SIG-M5 treated with dmso at 0.1 percent for 504 hours (cell line): ENCODE measurements at regions not wholly inside any gene's neighbourhood (a gene's known extent, or its start where the extent isn't known, plus 50 kb on each side); places are given as distances from the start of the nearest gene placed in this dataset.
A peak's percentile ranks its signal among the peaks of the same experiment; 100 is the strongest.

Source experiments
- DNase-seq: peaks from one replicate; lab custom pipeline; 2025; ENCODE audit not compliant: unreplicated experiment; lab: John Stamatoyannopoulos, UW

DNA sequence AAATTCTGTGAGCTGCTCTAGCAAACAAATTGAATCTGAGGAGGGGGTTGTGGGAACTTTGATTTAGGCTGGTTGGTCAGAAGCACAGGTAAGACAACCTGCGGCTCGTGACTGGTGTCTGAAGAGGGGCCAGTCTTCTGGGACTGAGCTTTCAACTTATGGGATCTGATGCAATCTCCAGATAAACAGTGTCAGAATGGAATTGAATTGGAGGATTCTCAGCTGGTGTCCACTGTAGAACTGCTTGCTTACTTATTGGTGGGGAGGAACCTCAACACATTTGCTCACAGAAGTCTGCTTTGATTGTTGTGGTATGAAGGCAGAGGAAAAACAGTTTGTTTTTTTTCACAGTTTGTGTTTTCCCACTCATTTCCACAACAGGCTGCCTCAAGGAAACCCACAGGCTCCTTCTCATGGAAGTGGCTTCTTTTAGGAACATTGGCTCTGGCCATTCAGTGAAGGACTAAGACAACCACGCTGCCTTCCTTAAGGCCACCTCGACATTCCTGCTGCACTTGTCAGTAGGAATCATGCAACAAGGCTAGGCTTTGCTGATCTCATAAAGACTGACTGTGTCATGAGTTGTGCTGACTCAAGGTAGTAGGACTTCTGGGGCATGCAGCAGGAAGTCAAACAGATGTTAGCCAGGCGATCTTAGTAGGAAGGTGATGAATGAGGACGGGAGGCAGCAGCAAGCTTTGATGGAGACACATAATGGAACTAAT is 104.7 kb downstream of the TSN start:
- peak; percentile 6 for DNase-seq

DNA sequence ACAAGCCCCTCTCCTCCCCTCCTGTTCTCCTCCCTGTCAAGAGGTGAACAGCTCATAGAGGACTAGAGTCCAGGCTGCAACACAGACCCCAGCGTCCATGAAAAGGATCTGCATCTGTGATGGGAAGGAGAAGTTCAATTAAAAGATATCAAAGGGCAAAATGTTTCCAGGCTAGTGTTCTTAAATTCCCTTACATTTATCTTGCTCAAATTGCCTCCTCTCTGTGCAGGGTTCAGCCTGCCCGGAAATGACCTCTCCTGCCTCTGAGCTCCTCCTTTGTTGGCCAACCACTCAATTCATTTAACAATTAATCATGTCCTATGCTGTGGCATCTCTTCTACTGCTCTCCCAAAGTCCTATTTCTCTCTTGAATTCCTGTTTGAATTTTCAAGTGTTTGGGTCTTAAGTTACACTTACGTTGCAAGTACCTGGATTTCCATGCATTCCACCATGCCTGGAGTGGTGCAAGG is 105.3 kb downstream of the TSN start:
- no peak for DNase-seq

DNA sequence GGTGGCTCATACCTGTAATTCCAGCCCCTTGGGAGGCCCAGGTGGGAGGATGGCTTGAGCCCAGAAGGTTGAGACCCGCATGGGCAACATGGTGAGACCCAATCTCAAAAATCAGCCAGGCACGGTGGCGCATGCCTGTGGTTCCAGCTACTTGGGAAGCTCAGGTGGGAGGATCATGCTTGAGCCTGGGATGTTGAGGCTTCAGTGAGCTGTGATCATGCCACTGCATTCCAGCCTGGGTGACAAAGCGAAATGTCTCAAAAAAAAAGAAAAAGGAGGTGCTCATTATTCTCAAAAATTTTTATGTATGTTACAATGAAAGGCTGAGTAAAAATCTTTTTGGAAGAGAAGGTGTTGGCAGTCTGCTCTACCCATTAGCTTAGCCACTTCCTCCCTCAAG is 106.8 kb downstream of the TSN start:
- no peak for DNase-seq

DNA sequence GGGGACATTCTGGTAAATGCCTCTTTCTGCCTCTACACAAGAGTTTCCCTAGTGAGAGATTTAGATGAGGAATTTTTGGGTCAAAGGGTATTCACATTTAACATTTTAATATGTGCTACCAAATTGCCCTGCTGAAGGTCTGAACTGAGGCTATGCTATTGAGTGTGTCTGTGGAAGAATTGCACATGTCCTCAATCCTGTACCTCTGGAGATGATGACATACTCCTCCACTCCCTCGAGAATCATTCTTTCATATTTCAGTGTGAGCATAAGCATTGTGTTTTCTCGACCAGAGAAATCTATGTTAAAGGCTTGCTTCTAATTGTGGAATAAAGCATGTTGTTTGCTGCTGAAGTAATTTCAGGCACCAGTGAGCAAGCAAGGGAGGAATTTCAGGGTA is 110.5 kb downstream of the TSN start:
- no peak for DNase-seq

DNA sequence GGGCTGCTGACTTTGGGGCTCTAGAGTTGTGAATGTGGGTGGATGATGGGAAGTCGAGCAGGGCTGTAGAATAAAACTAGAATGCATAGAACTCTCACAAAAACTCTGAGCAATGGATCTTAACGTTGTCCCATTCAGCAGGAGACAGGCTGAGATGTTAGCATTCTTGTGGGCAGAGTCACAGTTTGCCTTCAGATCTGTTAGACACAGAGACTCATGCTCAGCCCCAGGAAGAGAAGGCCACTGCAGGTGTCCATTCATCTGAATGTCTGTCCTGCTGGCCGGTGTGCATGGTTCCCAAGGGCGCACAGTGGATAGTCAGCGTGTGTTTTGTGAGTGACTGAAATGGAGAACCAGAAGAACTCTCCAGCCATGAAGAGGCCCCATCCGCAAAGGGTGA is 111.3 kb downstream of the TSN start:
- DNase-seq, result no peak

DNA sequence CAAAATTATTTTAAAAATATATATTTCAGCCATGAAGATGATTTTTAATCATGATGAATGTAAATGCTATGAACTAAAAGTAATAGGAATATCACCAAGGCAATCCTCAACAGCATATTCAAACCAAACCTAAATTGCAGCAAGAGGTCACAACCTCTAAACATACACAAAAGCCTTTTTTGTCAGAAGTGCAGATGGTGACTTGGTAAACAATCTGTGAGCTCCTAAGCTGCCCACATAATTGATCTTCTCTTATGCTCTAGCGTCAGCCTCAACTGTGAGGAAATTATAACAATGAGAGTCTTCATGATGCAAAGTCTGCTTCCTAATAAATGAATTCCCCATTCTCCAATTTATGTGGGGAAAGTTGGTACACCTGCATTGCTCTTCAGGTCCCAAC is 113.2 kb downstream of the TSN start:
- DNase-seq, result no peak

DNA sequence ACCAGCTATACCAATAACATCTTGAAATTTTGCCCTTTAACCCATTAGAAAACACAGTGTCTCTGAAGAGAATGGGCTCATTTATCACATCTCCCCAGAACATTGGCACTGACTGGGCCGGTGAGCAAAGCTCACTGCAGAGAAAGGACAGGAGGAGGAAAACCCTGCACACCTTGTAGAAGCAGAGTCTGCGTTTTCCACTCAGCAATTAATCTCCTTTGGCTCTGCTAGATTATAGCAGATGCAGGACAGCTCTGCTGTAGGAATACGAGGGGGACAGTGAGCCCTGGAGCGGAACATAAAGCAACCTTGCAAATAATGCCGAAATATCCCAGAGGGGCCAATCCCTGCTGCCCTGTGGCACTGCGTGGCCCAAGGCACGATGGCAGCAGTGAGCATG is 113.9 kb downstream of the TSN start:
- DNase-seq, result no peak

DNA sequence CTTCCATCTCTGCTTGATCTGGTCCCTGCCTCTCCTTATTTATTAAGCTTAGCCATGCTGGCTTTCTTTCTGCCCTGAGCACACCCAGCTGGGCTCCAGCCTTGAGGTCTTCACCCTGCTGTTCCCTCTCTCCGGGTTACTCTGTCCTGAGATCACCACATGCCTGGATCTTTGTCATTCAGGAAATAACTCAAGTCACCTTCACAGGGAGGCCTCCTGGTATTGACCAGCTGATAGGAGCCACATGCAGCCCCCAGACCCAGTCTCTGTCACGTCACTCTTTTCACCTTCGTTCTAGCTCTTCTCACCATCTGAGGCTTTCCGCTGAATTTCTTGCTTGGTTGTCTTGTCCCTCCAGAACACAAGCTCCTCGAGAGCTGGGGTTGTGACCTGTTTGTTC is 114.4 kb downstream of the TSN start:
- no peak for DNase-seq

DNA sequence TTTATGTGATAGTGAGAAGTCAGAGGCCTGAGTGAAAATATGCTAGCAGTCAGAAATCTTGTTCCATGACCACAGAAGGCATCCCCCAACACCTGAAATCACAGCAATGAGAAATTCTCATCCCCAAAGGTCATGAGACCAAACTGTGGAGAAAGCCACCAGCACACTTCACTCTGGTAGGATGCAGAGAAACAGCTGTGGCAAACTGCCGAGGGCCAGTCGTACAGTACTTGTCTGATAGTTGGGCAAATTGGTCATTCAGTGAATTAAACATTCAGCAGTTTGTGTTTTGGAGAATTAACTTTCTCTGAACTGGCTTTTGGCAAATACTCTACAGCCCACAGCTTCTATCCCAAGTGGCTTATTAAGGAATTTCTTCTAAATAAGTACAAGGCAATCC is 117.2 kb downstream of the TSN start:
- no peak for DNase-seq

DNA sequence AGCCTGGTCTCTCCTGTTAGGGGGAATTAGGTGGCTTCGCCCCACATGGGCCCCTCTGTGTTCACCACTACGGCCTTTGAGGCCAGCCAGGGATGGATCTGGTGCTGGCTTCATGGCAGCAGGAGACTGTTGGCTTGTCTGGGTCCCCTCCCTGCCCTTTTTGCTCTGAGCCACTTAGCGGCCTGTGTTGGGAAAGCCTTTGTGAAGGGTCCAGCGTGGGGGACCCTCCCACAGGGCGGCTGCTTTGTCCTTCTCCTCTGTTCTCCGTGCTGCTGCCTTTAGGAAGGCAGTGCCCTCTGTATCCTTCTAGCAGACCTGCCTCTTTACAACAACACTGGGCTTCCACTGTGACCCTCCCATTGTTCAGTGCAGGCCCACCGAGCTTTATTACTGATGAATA is 118.4 kb downstream of the TSN start:
- DNase-seq, result no peak

DNA sequence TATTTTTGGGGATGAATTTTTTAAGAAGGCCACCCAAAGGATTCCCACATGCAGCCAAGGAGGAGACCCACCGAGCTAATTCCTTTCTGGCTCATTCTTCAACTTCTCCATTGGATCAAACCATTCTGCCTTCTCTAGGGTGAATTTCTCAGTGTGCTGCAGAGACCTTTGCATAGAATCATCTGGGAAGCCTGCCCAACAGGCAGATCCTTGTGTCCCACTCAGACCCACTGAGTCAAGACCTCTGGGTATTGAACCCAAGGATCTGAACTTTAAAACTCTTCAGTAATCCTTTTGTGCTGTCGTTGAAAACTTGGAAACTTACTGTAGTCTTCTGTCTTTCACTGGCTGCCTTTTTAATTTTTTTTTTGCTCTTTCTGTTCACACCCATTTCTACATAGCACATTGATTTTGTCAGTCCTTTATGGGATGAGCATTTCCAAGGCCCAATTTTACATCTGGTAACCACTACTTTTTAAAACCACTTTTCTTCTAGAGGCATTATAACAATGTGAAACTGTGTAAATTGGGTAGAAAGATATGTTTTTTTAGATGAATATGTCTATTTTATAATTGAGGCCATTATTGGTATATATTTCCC is 120.2 kb downstream of the TSN start:
- DNase-seq, result no peak

DNA sequence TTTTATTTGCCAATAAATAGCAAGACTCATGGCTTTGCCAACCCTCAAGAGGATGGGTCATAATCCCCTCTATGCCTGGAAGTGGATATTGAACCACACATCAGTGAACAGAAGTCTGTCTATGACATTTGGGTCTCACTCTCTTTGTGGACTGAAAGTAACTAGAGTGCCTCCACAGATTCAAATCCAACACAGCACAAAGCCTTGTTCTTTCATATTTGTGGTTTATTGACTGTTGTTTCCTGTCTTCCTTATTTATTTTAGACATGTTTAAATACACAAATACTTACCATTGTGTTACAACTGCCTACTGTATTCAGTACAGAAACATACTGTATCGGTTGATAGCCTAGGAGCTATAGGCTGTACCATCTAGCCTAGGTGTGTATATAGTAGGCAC is 121.9 kb downstream of the TSN start:
- no peak for DNase-seq

DNA sequence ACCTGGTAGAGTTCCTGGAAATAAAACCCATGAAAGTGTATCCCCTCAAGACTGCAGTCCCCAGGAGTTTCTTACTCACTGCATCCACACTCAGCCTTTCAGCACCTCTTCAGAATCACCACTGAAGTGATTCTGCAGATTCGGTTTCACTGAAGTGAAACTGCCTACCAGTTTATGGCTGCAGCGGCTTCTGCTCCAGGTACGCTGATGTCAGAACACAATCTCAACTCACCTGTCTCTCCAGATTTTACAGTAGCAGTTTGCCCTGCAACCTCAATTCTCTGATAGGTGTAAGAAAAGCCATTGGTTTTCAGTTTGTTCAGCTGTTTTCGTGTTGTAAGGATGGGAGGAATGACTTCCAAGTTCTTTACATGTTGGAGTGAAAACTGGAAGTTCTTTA is 124.8 kb downstream of the TSN start:
- DNase-seq, result no peak

DNA sequence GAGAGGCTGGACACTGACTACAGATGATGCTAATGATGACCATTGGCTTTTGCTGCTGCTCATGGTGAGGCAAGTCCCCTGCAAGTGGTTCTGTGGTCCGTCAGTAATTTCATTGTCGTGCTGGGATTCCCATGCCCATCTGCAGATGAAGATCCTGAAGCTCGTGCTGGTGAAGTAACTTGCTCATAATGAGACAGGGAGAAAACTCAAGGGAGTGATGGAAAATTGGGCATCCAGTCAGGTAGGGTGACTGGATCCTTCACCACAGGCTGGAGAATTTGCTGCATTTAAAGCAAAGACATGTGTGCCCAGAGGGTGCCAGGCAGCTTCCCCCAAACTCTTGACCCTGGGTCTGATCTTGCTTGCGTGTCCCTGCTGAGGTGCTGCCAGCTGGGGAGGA is 125.6 kb downstream of the TSN start:
- DNase-seq, result no peak

DNA sequence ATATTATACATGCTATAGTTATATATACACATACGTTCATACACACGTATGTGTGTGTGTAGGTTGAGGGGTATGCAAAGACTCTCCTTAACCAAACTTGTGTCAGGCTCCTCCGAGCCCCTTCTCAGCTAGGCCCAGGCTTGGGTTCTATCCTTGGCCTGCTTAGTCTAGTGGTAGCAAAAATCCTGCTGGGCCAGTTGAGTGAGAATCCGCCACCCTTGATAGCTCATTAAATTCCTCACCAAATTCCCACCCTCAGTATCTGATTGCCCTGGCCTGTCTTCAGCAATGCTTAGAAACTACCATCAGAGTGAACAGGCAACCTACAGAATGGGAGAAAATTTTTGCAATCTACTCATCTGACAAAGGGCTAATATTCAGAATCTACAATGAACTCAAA is 126.5 kb downstream of the TSN start:
- DNase-seq, result no peak

DNA sequence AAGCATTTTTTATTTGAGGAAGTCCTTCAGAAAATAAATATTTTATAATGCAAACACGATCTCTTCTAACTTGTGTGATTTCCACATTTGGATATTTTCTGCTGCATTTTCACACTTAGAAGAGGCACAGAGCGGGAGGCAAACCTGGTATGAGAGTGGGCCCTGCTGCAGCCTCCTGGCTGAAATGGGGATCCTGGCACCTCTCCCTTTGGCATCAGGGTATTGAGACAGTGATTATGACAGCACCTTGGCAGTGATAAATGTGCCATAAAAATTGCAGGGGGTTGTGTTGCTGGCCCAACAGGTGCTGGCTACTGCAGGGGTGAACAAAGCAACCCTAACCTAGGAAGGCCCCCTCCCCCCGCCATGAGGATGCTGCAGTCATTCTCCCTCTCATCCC is 128.6 kb downstream of the TSN start:
- DNase-seq, result no peak

DNA sequence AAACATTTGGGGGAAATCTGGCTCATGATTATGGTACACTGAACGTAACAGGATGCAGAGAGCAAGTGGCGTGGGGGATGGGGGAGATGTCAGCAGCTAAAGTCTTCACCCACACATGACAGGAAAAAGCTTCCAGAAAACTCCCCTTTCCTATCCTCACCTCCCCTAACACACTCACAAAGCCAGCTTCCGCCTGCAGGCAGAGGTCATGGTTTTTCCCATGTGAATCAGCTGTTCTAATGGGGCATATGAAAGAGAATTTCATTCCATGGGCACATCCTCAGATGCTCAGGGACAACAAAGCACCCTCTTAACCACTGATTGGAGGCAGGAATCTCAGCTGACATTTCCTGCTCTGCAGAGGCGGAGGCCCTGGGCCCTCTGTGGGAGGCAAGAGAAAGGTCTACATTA is 129.1 kb downstream of the TSN start:
- no peak for DNase-seq

DNA sequence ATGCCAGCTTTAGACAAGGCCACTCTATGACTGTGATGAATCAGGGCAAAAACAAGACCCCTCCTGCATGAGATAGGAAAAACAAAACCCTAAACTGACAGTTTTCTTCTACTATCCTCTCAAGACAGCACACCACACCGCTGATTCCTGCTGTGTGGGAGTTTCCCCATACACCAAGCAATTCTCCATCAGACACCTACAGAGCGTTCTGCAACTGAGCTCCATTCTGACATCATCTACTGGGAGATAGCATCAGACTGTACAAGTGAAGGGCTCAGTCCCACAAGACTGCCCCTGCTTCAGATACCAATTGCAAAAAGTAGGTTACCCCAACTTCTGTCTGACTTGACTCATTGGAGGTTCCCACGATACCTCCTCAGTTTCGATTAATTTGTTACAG is 130.6 kb downstream of the TSN start:
- no peak for DNase-seq

DNA sequence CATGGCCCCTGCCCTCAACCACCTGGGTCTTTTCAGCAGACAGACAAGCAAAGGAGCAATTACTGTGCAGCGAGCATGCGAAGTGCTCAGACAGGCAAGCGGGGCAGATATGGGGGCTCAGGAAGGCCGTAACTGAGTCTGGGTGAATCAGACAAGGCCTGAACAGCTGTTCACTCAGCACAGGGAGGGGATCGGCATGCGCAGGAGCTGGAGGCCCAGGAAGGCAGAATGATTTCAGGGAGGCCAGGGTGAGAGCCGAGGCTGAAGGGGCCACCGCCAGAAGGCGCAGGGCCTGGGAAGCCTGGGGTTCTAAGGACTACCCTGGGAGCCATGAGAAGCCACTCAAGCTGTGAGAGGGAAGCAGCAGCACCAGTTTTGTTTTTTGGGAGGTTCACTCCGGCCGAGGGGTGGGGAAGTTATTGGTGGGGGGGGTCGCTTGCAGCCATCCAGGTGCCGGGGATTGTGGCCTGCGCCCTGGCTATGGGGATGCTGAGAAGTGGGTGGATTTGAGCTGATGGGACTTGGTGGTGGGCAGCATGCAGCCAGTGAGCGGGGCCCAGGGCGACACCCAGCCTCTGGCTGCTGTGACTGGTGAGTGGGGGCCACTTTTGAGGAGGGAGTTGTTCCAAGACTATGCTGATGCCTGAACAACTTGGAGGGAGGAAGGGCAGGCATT is 132.2 kb downstream of the TSN start:
- DNase-seq, result no peak

DNA sequence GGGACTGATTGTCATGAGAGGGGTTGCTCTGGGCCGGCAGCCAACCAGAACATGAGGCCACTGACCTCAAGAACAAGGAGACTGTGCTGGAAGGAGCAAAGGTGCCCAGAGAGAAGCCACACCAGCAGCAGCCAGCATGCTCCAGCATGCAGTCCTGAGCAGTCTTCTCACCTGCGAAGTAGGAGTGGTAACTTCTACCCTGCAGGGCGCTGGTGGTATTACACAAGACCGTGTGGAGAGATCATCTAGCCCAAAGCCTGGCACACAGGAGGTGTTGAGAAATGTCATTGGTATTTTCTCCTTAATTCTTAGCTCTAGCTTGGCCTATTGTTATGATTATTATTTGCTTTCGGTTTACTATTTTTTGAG is 132.7 kb downstream of the TSN start:
- peak; percentile 11 for DNase-seq

DNA sequence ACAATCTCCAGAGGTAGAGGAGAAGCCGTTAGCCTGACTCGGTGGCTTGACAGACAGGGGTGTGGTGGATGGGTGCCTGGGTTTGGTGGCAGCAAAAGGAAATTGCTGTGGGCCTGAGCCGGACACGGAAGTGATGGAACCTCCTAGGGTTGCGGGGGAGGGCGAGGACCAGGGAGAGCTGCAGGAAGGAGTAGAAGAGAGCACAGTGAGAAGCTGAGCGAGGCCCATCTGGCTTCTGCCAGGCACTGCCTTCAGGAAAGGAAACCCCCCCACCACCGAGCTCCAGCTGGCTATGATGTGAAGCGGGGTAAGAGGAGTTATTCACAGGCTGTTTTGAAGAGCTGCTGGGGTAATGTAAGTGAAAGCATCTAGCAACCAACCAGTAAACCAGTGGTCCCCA is 134.6 kb downstream of the TSN start:
- DNase-seq, result no peak

DNA sequence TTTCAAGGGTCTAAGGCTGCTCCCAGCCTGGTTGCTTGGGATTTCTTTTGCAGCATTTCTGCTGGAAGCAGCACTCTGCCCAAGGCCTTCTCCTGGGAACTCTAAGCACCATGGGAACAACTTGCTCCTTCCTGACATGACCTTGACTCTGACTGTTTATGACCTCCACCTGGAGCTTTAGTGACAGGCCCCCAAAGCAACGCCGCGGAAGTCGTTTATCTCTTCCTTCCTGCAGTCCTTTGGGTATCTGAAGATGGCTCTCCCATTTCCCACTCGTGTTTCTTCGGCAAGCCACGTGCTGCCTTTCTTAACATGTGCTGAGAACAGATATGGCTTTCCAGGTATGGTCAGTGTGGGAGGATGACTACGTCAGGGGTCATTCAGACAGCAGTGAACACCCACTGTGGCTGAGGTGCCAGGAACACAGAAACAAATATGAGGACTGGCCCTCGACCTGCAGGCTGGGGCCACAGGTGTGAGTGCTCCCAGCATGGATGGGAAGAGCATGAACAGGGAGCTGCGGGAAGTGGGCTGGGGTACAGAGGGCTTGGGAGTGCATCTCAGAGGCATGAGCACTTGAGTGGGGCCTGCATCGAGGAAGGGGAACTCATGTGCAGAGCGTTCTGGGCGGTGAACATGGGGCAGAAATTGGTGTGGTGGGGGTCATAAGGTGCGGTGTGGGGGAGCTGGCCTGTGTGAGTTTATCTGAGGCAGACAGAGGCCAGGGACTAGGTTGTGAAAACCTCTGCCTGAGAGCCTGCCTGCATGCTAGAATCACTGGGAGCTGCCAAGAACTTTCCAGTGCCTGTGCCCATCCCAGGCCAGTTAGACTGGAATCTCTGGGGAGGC is 140.5 kb downstream of the TSN start:
- no peak for DNase-seq
